NCI-H1694 treated with DMSO at 0.1 percent for 48 hours (cell line): ENCODE measurements at regions not wholly inside any gene's neighbourhood (a gene's known extent, or its start where the extent isn't known, plus 50 kb on each side); places are given as distances from the start of the nearest gene placed in this dataset.
"Not testable (repeated sequence)": the region's sequence is repeated elsewhere in the genome, so short reads cannot be mapped to it uniquely, and the experiment has no call there.

Source experiments
- DNase-seq: peaks from one replicate; lab custom pipeline; 2025; lab: John Stamatoyannopoulos, UW

GRCh38 chr2:238521002-238521401, 94.3 kb downstream of the ASB1 start:
- no peak for DNase-seq

DNA sequence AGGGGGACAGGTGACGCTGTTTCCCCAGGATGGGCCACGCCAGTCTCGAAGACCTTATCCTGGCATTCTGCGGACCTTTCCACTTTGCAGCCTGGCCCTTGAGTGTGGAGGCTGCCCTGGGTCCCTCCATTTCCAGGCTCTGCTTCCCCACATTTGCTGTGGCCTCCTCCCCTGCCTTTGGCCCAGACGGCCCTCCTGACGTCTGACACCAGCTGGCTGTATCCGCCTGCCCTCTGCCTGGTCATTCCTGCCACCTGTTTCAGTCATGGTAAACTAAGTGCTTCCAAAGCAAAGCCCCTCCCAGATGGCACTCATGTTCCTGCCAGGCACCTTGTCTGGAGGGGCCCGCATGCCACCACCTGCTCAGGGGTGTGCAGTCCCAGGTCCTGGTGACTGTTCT, 95.1 kb downstream of the ASB1 start:
- DNase-seq = no peak

- DNase-seq = no peak
These were observed 96.7 kb downstream of the ASB1 start for GRCh38 chr2:238523158-238524110.

- DNase-seq = no peak
These were observed 97.8 kb downstream of the ASB1 start for GRCh38 chr2:238524426-238524983.

DNA sequence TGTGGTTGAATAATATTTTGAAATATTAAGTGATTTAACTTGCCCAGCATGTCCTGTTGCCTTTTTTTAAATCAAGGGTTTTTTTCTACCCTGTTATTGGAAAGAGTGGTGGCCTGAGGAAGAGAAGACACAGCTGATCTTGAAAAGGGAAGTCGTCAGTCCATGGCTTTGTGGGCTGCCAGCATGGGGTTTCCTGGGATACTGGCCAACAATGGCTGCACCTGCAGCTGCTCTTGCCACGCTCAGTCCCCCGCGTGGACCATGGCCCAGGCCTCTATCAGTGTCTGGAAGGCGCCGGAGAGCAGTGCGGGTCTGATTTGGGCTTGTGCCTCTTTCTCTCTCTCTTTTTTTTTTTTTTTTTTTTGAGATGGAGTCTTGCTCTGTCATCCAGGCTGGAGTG, 99.3 kb downstream of the ASB1 start:
- DNase-seq = no peak

GRCh38 chr2:238527565-238527964, 100.8 kb downstream of the ASB1 start:
- DNase-seq = no peak

GRCh38 chr2:238528953-238529781, 102.4 kb downstream of the ASB1 start:
- DNase-seq = no peak

GRCh38 chr2:238531017-238531645, 104.4 kb downstream of the ASB1 start:
- DNase-seq = not testable (repeated sequence)

DNA sequence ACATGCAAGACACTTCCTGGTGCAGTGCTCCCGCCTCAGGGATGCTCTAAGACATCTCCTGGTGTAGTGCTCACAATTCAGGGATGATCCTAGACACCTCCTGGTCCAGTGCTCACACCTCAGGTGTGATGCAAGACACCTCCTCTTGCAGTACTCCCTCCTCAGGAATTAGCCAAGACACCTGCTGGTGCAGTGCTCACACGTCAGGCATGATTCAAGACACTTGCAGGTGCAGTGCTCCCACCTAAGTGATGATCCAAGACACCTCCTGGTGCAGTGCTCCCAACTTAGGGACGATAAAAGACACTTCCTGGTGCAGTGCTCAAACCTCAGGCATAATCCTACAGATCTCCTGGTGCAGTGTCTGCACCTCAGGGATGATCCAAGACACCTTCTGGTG, 117.0 kb downstream of the ASB1 start:
- not testable (repeated sequence) for DNase-seq

DNA sequence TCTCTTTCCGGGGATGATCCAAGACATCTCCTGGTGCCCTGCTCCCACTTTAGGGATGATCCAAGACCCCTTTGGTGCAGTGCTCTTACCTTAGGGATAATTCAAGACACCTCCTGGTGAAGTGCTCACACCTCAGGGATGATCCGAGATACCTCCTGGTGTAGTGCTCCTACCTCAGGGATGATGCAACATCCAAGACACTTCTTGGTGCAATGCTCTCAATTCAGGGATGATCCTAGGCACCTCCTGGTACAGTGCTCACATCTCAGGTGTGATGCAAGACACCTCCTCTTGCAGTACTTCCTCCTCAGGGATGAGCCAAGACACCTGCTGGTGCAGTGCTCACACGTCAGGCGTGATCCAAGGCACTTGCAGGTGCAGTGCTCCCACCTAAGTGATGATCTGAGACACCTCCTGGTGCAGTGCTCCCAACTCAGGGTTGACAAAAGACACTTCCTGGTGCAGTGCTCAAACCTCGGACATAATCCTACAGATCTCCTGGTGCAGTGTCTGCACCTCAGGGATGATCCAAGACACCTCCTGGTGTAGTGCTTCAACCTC, 122.3 kb downstream of the ASB1 start:
- DNase-seq = no peak

DNA sequence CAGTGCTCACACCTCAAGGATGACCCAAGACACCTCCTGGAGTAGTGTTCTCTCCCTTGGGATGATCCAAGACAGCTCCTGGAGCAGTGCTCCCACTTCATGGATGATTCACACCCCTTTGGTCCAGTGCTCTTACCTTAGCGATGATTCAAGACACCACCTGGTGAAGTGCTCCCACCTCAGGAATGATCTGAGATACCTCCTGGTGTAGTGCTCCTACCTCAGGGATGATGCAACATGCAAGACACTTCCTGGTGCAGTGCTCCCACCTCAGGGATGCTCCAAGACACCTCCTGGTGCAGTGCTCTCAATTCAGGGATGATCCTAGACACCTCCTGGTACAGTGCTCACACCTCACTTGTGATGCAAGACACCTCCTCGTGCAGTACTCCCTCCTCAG, 123.1 kb downstream of the ASB1 start:
- no peak for DNase-seq

DNA sequence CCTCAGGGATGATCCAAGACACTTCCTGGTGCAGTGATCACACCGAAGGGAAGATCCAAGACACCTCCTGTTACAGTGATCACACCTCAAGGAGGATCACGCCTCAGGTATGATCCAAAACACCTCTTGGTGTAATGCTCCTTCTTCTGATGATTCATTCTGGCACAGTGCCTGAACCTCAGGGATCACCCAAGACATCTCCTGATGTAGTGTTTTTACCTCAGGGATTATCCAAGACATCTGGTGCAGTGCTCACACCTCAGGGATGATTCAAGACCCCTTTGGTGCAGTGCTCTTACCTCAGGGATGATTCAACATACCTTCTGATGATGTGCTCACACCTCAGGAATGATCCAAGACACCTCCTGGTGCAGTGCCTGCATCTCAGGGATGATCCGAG, 124.4 kb downstream of the ASB1 start:
- DNase-seq = no peak

- DNase-seq = no peak
These were observed 125.5 kb downstream of the ASB1 start for GRCh38 chr2:238552226-238552625.

- DNase-seq = no peak
These were observed 126.4 kb downstream of the ASB1 start for GRCh38 chr2:238553159-238553558.

- no peak for DNase-seq
These were observed 128.0 kb downstream of the ASB1 start for GRCh38 chr2:238554468-238555315.

DNA sequence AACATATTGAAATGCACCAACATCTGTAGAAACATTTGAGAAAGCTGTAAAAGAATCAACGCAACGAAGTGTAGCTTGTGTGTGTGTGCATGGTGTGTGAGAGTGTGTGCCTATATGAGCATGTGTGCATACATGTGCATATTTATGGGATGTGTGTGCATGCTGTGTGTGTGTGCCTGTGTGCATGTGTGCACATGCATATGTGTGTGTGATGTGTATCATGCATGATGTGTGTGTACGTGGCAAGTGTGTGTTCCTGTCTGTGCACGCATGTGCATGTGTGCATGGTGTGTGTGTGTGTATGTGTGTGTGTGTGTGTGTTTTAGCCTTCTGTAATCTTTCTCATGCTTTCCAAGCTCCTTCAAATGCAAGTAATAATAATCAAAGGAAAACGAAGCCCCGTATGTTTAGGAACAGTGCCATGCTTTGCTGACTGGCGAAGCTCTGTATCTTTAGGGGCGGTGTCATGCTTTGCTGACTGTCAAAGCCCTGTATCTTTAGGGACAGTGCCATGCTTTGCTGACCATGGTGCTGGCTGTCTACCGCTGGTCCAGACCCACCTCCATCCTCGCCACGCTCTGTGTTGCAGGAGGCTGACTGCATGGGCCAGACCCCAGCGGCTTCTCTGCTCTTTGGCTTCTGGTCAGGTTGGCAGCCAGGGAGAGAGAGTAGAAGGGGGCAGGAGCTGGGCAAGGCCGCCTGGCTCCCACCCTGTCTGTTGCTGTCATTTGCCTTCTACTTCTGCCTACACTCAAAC, 129.2 kb downstream of the ASB1 start:
- DNase-seq = no peak

DNA sequence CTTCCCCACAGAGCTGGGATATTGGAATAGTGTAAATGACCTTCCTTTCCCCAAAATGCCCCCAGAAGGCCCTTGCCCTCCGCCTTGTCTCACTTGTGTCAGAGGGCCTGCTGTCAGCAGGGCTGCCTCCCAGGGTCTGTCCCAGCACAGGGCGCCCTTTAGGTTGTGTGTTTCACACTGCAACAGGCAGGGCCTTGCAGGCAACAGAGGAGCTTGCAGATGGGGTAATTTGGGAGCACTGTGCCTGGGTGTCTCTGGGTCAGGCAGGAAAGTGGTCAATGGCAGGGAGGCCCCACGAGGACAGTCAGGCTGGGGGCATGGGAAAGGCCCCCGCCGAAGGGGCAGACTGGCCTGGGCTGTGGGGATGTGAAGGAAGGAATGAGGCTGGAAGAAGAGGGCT, 130.7 kb downstream of the ASB1 start:
- DNase-seq = no peak

- no peak for DNase-seq
These were observed 131.2 kb downstream of the ASB1 start for GRCh38 chr2:238557936-238558335.

GRCh38 chr2:238558456-238559099, 131.9 kb downstream of the ASB1 start:
- no peak for DNase-seq

DNA sequence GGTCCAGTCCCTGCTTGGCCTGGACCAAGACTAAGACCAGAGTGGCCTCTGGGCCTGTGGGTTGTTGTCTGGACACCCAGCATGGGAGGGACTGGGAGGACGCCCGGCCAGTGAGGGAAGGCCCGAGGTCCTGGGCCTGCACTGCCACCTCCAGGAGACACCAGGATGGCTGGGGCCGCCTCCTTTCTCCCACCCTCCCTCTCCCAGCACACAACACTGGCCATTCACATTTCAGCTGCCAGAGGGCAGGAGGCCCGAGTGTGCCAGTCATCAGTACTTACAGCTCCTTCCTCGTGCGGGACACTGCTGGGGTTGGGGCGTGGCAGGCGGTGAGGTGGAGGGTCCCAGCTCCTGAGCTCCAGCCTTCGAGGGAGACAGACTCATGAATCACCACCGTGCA, 133.5 kb downstream of the ASB1 start:
- DNase-seq = no peak
